ENCODE measurements at regions not wholly inside any gene's neighbourhood (a gene's known extent, or its start where the extent isn't known, plus 50 kb on each side); places are given as distances from the start of the nearest gene placed in this dataset.

- DNase-seq, result no peak
Measured at GRCh38 chr3:139286241-139286640, 57.6 kb upstream of the MRPS22 start.

DNA sequence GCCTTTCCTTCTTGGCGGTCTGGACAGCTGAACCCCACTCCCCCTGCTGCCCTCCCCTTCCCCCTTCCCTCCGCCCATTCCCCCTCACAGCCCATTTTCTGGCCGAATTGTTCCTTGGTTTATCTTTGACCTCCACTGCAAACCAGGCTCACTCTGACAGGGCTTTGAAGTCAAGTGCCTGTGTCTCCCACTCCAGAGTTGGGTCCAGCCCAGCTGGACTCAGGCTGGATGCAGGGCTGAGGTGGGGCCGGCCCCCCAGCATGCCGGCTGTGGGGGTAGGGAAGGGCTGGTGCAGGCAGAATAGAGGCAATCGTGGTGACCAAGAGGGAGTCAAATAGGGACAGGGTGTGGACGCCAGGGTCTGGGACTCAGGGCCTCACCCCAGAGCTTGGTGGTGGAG lies 57.0 kb upstream of the MRPS22 start:
- no peak for DNase-seq

DNA sequence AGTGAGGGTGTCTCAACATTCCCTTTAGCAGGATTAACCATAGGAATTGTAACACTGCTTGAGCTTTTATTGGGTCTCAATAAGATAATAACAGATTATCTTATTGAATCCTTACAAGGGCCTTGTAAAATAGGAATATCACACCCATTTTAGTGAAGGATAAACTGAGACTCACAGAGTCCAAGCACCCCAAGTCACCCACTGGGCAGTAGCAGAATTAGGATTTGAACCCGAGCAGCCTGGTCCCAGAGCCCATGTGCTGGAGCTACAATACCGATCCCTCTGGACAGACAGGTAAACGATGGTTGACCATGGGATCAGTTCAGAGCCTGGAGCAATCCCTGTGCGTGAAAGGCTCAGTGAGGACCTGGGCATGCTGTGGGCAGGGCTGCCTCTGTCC lies 56.3 kb upstream of the MRPS22 start:
- no peak for DNase-seq

DNA sequence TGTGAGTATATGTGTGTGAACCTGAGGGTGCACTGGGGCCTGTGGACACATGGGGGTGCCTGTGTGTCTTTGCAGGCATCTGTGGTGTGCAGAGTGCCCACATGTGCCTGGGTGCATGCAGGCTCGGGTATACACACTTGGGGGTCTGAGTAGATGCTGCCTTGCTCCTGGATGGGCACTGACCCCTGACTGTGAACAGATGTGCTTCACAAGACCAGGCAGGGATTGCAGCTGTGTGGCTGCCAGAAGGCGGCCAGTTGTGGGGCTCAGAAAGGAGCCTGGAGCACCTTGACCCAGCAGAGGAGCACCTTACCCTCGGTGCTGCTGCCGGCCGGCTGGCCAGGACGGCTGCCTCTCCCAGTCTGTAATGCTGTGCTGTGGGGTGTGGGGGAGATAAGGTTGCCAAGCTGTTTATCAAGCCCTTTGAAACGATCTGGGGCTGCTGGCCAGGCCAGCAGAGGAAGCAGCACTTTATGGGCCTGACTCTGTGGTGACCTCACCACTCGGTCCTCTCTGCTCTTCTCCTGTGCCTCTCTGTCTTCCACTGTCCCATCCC lies 55.5 kb upstream of the MRPS22 start:
- DNase-seq, result no peak

DNA sequence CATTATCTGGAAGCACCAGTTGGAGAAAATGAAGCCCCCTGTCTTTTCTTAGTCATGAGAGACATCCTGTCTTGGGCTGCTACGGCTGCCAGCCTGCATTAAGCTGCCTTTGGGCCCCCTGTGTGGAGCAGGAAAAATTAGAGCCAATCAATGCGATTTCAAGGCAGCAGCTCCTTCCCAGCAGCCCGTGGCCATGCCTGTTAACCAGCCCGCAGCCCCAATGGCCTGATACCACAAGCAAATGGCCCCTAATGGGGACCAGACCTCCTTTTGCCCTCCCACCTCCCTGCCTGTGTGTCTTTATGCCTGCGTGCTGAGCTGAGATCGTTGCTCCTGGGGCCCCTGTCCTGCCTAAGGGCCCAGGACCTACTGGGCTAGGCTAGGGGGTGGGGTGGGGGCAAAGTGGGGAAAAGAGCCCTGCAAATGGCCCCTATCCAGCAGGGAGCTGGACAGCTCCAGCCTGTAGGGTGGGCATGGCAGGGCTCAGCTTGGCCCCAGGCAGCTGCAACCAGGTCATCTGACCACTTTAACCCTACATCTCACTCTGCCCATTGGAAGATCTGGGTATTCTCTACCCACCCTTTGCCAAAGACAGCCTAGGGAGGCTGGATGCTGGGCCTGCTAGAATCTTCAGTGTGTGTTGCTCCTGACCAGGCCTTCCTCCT lies 53.8 kb upstream of the MRPS22 start:
- no peak for DNase-seq

GRCh38 chr3:139291276-139292051 lies 52.4 kb upstream of the MRPS22 start:
- no peak for DNase-seq

DNA sequence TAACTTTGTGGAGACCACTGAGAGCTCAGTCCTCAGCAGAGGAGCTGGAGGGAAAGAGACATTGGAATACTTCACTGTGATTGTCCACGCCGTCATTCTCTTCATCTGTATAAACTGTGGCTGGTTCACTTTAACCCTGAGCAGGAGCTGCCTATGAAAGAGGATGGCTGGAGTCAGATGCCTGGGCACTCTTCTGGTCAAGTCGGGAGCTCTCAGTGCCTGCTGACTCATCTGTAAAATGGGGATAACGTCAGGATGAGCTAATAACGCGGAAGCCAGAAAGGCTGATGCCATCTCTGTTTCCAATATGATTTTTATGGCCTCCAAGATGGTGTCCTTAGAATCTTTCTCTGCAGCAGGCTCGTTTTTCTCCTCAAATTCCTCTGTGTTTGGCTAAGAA lies 51.6 kb upstream of the MRPS22 start:
- DNase-seq, result no peak

DNA sequence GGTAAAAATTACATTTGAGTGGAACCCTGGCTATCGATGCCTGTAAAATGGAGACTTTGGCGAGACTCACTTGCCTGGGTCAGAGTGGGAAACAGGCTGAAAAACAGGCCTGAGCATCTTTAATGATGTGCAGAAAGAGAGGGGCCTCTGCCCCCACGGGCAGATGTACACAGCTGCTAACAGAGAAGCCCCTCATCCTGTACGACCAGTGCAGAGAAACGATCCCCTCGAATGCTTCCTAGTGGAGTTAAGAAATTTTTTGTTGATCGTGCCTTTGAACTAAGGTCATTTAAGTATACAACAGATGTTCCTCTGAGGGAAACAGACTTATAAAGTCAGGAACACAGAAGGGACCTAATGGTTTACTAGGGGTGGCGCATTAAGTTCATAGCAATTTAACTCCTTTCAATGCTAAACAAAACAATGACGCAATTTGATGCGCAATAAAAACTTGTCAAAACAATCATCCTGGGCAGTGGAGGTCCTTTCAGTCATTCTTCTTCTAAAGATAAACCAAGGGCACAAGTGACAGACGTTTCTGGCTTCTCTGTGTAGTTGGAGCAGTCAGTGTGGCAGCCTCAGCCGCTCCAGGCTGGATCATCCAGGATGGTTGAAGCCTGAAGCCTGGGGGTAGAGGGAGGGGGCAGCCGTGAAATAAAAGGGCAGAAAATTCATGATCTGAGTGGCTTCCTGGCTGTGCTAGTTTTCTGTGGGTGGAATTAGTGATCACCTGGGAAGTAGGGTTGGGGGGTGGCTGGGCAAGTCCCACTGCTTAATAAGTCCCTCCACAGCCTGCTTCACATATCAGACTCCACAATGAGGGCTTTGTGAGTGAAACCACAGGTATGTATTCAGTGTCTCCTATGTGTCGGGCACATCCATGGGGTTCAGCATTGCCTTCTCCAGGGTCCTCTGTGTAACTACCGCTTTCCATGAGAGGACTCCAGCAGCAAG lies 50.8 kb upstream of the MRPS22 start:
- no peak for DNase-seq

DNA sequence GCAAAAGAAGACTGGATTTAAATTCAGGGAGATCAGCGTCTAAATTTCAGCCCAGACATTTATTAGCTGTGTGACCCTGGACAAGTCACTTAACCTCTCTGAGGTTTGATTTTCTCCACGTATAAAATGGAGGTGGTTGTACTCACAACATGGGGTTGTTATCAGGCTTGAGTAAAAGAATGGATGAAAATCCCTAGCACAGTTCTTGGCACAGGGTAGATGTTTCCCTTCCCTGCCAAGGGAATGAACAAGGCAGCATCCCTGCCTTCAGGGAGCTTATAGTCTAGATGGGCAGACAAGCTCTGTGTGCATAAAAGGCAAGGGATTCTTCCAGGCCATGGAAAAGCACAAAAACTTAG lies 50.2 kb upstream of the MRPS22 start:
- DNase-seq, result no peak

Data from CD4-positive, alpha-beta T cell treated with Interleukin-4 for 4 hours (primary cell).